ENCODE measurements at regions not wholly inside any gene's neighbourhood (a gene's known extent, or its start where the extent isn't known, plus 50 kb on each side); places are given as distances from the start of the nearest gene placed in this dataset.

GRCh38 chr14:54225457-54226060 is 171.2 kb upstream of the CDKN3 start:
- Histone ChIP-seq H3K4me3 (ENCODE audit: low read depth in 1 of 5, low read length in 5 of 5) (no peak overlapping the region), H3K9ac (ENCODE audit: low read length in 5 of 5) (no peak overlapping the region), H3K9me3 (ENCODE audit: control insufficient read depth in 5 of 5, low read length in 5 of 5) (no peaks in the 10 kb centered on the region), H3K36me3 (ENCODE audit: control insufficient read depth in 5 of 5, insufficient read depth in 5 of 5, low read length in 5 of 5) (no peaks in the 10 kb centered on the region), H3K27me3 (ENCODE audit: control insufficient read depth in 5 of 5, insufficient read depth in 4 of 5, low read length in 5 of 5) (peaks cover 0 to 11% (median 3%) of the 10 kb centered on the region in 5 donors), H3K27ac (ENCODE audit: low read depth, low read length) (no peak overlapping the region), H3K4me1 (ENCODE audit: control insufficient read depth in 5 of 5, insufficient read depth in 5 of 5, low read length in 5 of 5) (peaks cover 0 to 8% (median 6%) of the 10 kb centered on the region in 5 donors)

DNA sequence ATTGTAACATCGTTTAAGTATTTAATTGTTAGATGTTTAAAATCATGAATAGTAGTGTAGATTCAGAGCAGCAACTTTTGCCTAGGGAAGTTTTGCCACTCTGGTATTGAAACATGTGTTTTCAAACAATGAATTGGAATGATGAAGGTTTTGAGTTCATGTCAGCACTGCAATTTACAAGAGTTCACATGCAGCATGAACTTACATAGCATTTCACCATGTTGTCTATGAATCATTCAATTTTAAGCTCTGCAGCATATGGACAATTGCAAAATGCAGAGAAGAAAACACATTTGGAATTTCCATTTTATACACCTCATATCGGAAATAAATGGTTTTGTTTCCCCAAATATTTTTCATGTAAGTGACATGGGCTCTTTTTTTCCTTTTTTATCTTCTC is 170.7 kb upstream of the CDKN3 start:
- Histone ChIP-seq H3K9me3 (ENCODE audit: control insufficient read depth in 5 of 5, low read length in 5 of 5) (no peaks in the 10 kb centered on the region), H3K27ac (ENCODE audit: low read depth, low read length) (no peak overlapping the region), H3K4me3 (ENCODE audit: low read depth in 1 of 5, low read length in 5 of 5) (no peak overlapping the region), H3K9ac (ENCODE audit: low read length in 5 of 5) (no peak overlapping the region), H3K36me3 (ENCODE audit: control insufficient read depth in 5 of 5, insufficient read depth in 5 of 5, low read length in 5 of 5) (no peaks in the 10 kb centered on the region), H3K4me1 (ENCODE audit: control insufficient read depth in 5 of 5, insufficient read depth in 5 of 5, low read length in 5 of 5) (peaks cover 0 to 3% (median under 1%) of the 10 kb centered on the region in 5 donors), H3K27me3 (ENCODE audit: control insufficient read depth in 5 of 5, insufficient read depth in 4 of 5, low read length in 5 of 5) (peaks cover 0 to 11% (median 3%) of the 10 kb centered on the region in 5 donors)

- H3K27me3 ChIP-seq (ENCODE audit: control insufficient read depth in 5 of 5, insufficient read depth in 4 of 5, low read length in 5 of 5), result peaks cover 0 to 9% (median 3%) of the 10 kb centered on the region in 5 donors
- no peaks in the 10 kb centered on the region for H3K36me3 ChIP-seq (ENCODE audit: control insufficient read depth in 5 of 5, insufficient read depth in 5 of 5, low read length in 5 of 5)
- no peak overlapping the region for H3K4me3 ChIP-seq (ENCODE audit: low read depth in 1 of 5, low read length in 5 of 5)
- no peak overlapping the region for H3K9ac ChIP-seq (ENCODE audit: low read length in 5 of 5)
- H3K9me3 ChIP-seq (ENCODE audit: control insufficient read depth in 5 of 5, low read length in 5 of 5), result no peaks in the 10 kb centered on the region
- H3K4me1 ChIP-seq (ENCODE audit: control insufficient read depth in 5 of 5, insufficient read depth in 5 of 5, low read length in 5 of 5), result peaks cover 0 to 3% (median 0%) of the 10 kb centered on the region in 5 donors
- no peak overlapping the region for H3K27ac ChIP-seq (ENCODE audit: low read depth, low read length)
These were observed 170.2 kb upstream of the CDKN3 start for GRCh38 chr14:54226558-54226957.

GRCh38 chr14:54229136-54229535 is 167.7 kb upstream of the CDKN3 start:
- Histone ChIP-seq H3K4me1 (ENCODE audit: control insufficient read depth in 5 of 5, insufficient read depth in 5 of 5, low read length in 5 of 5) (peaks cover 0 to 3% (median 0%) of the 10 kb centered on the region in 5 donors), H3K27me3 (ENCODE audit: control insufficient read depth in 5 of 5, insufficient read depth in 4 of 5, low read length in 5 of 5) (peaks cover 0 to 2% (median 0%) of the 10 kb centered on the region in 5 donors), H3K36me3 (ENCODE audit: control insufficient read depth in 5 of 5, insufficient read depth in 5 of 5, low read length in 5 of 5) (no peaks in the 10 kb centered on the region), H3K9me3 (ENCODE audit: control insufficient read depth in 5 of 5, low read length in 5 of 5) (no peaks in the 10 kb centered on the region), H3K27ac (ENCODE audit: low read depth, low read length) (no peak overlapping the region), H3K9ac (ENCODE audit: low read length in 5 of 5) (no peak overlapping the region), H3K4me3 (ENCODE audit: low read depth in 1 of 5, low read length in 5 of 5) (no peak overlapping the region)

GRCh38 chr14:54230645-54231044 is 166.2 kb upstream of the CDKN3 start:
- no peaks in the 10 kb centered on the region for H3K36me3 ChIP-seq (ENCODE audit: control insufficient read depth in 5 of 5, insufficient read depth in 5 of 5, low read length in 5 of 5)
- H3K4me1 ChIP-seq (ENCODE audit: control insufficient read depth in 5 of 5, insufficient read depth in 5 of 5, low read length in 5 of 5), result peaks cover 0 to 3% (median 0%) of the 10 kb centered on the region in 5 donors
- H3K9me3 ChIP-seq (ENCODE audit: control insufficient read depth in 5 of 5, low read length in 5 of 5), result no peaks in the 10 kb centered on the region
- H3K27me3 ChIP-seq (ENCODE audit: control insufficient read depth in 5 of 5, insufficient read depth in 4 of 5, low read length in 5 of 5), result no peaks in the 10 kb centered on the region
- H3K9ac ChIP-seq (ENCODE audit: low read length in 5 of 5), result no peak overlapping the region
- H3K27ac ChIP-seq (ENCODE audit: low read depth, low read length), result no peak overlapping the region
- no peak overlapping the region for H3K4me3 ChIP-seq (ENCODE audit: low read depth in 1 of 5, low read length in 5 of 5)

- H3K9ac ChIP-seq (ENCODE audit: low read length in 5 of 5), result no peak overlapping the region
- H3K36me3 ChIP-seq (ENCODE audit: control insufficient read depth in 5 of 5, insufficient read depth in 5 of 5, low read length in 5 of 5), result no peaks in the 10 kb centered on the region
- no peak overlapping the region for H3K27ac ChIP-seq (ENCODE audit: low read depth, low read length)
- H3K27me3 ChIP-seq (ENCODE audit: control insufficient read depth in 5 of 5, insufficient read depth in 4 of 5, low read length in 5 of 5), result no peaks in the 10 kb centered on the region
- no peak overlapping the region for H3K4me3 ChIP-seq (ENCODE audit: low read depth in 1 of 5, low read length in 5 of 5)
- H3K9me3 ChIP-seq (ENCODE audit: control insufficient read depth in 5 of 5, low read length in 5 of 5), result no peaks in the 10 kb centered on the region
- H3K4me1 ChIP-seq (ENCODE audit: control insufficient read depth in 5 of 5, insufficient read depth in 5 of 5, low read length in 5 of 5), result peaks cover 0 to 3% (median 0%) of the 10 kb centered on the region in 5 donors
These were observed 164.1 kb upstream of the CDKN3 start for GRCh38 chr14:54232735-54233134.

DNA sequence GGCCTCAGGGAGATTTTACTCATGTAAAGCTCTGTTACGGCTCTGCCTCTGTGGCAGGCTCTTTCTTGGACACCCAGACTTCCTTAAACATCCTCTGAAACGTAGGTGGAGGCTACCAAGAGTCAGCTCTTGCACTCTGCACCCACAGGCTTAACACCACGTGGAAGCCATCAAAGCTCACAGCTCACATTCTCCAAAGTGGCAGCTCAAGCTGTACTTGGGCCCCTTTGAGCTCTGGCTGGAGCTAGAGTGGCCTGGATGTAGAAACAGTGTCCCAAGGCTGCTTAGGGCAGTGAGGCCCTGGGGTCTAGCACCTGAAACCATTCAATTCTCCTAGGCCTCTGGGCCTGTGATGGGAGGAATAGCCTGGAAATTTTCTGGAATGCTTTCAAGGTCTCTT is 155.3 kb upstream of the CDKN3 start:
- Histone ChIP-seq H3K9me3 (ENCODE audit: control insufficient read depth in 5 of 5, low read length in 5 of 5) (no peaks in the 10 kb centered on the region), H3K27me3 (ENCODE audit: control insufficient read depth in 5 of 5, insufficient read depth in 4 of 5, low read length in 5 of 5) (no peaks in the 10 kb centered on the region), H3K4me1 (ENCODE audit: control insufficient read depth in 5 of 5, insufficient read depth in 5 of 5, low read length in 5 of 5) (peaks cover 0 to 5% (median 0%) of the 10 kb centered on the region in 5 donors), H3K9ac (ENCODE audit: low read length in 5 of 5) (no peak overlapping the region), H3K27ac (ENCODE audit: low read depth, low read length) (no peak overlapping the region), H3K36me3 (ENCODE audit: control insufficient read depth in 5 of 5, insufficient read depth in 5 of 5, low read length in 5 of 5) (no peaks in the 10 kb centered on the region), H3K4me3 (ENCODE audit: low read depth in 1 of 5, low read length in 5 of 5) (no peak overlapping the region)

- H3K27me3 ChIP-seq (ENCODE audit: control insufficient read depth in 5 of 5, insufficient read depth in 4 of 5, low read length in 5 of 5), result no peaks in the 10 kb centered on the region
- H3K36me3 ChIP-seq (ENCODE audit: control insufficient read depth in 5 of 5, insufficient read depth in 5 of 5, low read length in 5 of 5), result no peaks in the 10 kb centered on the region
- H3K4me1 ChIP-seq (ENCODE audit: control insufficient read depth in 5 of 5, insufficient read depth in 5 of 5, low read length in 5 of 5), result no peaks in the 10 kb centered on the region
- H3K27ac ChIP-seq (ENCODE audit: low read depth, low read length), result no peak overlapping the region
- no peak overlapping the region for H3K9ac ChIP-seq (ENCODE audit: low read length in 5 of 5)
- H3K9me3 ChIP-seq (ENCODE audit: control insufficient read depth in 5 of 5, low read length in 5 of 5), result no peaks in the 10 kb centered on the region
- no peak overlapping the region for H3K4me3 ChIP-seq (ENCODE audit: low read depth in 1 of 5, low read length in 5 of 5)
These were observed 145.5 kb upstream of the CDKN3 start for GRCh38 chr14:54251356-54251755.

DNA sequence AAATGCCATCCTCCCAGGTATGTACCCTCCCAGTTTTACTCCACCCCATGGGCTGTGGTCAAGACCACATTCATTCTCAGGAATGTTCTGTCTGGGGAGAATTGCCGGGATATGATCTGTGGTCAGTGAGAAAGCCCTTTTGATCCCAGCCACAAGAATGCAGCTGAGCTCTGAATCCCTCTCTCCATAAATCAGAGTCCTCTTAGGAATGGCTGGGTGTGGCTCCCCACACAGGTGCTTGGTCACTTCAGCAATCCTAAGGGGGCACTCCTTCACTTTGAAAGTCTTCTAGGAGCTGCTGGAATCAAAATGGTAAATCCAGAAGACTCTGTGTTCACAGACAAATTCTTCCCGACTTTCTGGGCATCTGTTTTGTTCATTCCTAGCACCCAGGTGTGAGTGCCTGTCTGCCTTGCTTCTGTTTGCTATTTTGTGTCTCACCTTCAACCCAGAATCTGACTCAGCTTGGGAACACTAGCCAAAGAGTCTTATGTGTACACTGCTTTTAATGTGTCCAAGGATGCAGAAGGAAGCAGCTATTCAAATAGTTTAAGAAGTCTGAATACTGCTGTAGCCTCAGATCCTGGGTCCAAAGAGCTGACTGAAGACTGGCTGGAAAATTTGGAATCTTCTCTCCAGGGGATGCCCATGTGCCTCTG is 144.6 kb upstream of the CDKN3 start:
- H3K9ac ChIP-seq (ENCODE audit: low read length in 5 of 5), result no peak overlapping the region
- H3K4me1 ChIP-seq (ENCODE audit: control insufficient read depth in 5 of 5, insufficient read depth in 5 of 5, low read length in 5 of 5), result no peaks in the 10 kb centered on the region
- no peak overlapping the region for H3K27ac ChIP-seq (ENCODE audit: low read depth, low read length)
- H3K4me3 ChIP-seq (ENCODE audit: low read depth in 1 of 5, low read length in 5 of 5), result no peak overlapping the region
- H3K27me3 ChIP-seq (ENCODE audit: control insufficient read depth in 5 of 5, insufficient read depth in 4 of 5, low read length in 5 of 5), result no peaks in the 10 kb centered on the region
- H3K9me3 ChIP-seq (ENCODE audit: control insufficient read depth in 5 of 5, low read length in 5 of 5), result no peaks in the 10 kb centered on the region
- no peaks in the 10 kb centered on the region for H3K36me3 ChIP-seq (ENCODE audit: control insufficient read depth in 5 of 5, insufficient read depth in 5 of 5, low read length in 5 of 5)

DNA sequence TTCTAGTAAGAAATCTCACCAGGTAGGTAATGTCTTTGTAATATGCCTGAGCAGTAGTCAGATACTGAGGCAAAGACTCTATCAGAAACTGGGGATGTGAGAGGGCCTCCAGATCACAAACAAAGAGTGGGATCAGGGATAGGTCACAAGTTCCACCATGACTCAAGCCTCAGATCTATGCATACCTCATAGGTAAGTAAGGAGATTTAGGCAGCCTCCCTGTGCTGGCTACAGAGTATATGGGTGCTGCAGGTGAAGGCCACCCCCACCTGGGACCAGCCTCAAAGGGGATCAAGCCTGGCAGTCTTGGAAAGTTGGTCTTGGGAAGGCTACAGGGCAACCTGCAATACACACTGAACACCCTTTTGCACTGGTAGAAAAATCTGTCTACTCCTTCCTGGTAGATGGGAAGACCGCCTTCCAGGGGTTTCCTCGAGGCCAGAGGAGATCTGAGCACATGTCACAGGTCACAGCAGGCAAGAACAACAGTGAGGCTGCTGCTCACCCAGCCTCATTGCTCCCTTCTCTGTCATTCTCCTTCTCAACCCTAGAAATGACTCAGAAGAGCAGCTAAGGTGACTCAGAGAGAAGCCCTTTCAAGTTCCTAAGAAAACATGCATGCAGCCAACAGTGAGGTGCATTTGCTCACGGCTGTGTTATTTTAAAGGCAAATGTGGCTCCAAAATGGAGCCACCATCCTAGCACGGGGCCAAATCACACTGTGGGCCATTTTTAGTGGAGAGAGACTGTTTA is 143.4 kb upstream of the CDKN3 start:
- Histone ChIP-seq H3K4me1 (ENCODE audit: control insufficient read depth in 5 of 5, insufficient read depth in 5 of 5, low read length in 5 of 5) (no peaks in the 10 kb centered on the region), H3K9ac (ENCODE audit: low read length in 5 of 5) (no peak overlapping the region)

More for the DNA sequence above, 143.4 kb upstream of the CDKN3 start:
- H3K9me3 ChIP-seq (ENCODE audit: control insufficient read depth in 5 of 5, low read length in 5 of 5), result no peaks in the 10 kb centered on the region
- no peak overlapping the region for H3K27ac ChIP-seq (ENCODE audit: low read depth, low read length)
- no peak overlapping the region for H3K4me3 ChIP-seq (ENCODE audit: low read depth in 1 of 5, low read length in 5 of 5)
- no peaks in the 10 kb centered on the region for H3K36me3 ChIP-seq (ENCODE audit: control insufficient read depth in 5 of 5, insufficient read depth in 5 of 5, low read length in 5 of 5)
- no peaks in the 10 kb centered on the region for H3K27me3 ChIP-seq (ENCODE audit: control insufficient read depth in 5 of 5, insufficient read depth in 4 of 5, low read length in 5 of 5)
